Natural killer cell (primary cell): ENCODE measurements at regions not wholly inside any gene's neighbourhood (a gene's known extent, or its start where the extent isn't known, plus 50 kb on each side); places are given as distances from the start of the nearest gene placed in this dataset.

Source experiments
- ATAC-seq, 3 donors: fragments of 150-1000 bp in 2 of 3; fragments of 200-7000 bp in 1 of 3; cut with Tn5 transposase; 1 replicate in 1 of 3; 2 replicates in 2 of 3; pipeline ENCODE4 v1.10.0; 2021; ENCODE audit warnings: mild to moderate bottlenecking in 2 of 3, moderate library complexity in 2 of 3
- DNase-seq, 2 donors: peaks; one replicate each; pipeline versions ENCODE4 v3.0.0 to v3.0.0-alpha.2; 2013 to 2021; ENCODE audit warnings: mixed read lengths in 1 of 2
- H3K27ac ChIP-seq: one replicate; pipeline ENCODE4 v1.5.1; 2013; ENCODE audit warnings: mild to moderate bottlenecking, low read length
- H3K27me3 ChIP-seq: one replicate; pipeline ENCODE4 v1.6.1; 2013; ENCODE audit warnings: low read length; ENCODE audit not compliant: control insufficient read depth, insufficient read depth
- H3K36me3 ChIP-seq: one replicate; pipeline ENCODE4 v1.6.1; 2013; ENCODE audit warnings: low read length; ENCODE audit not compliant: control insufficient read depth, insufficient read depth
- H3K4me1 ChIP-seq: one replicate; pipeline ENCODE4 v1.6.1; 2013; ENCODE audit warnings: low read length; ENCODE audit not compliant: control insufficient read depth, insufficient read depth
- H3K4me3 ChIP-seq: one replicate; pipeline ENCODE4 v1.5.1; 2013; ENCODE audit warnings: low read length
- H3K9me3 ChIP-seq: one replicate; pipeline ENCODE4 v1.6.1; 2013; ENCODE audit warnings: low read length; ENCODE audit not compliant: control insufficient read depth, insufficient read depth
- H3K27ac Mint-ChIP-seq, 2 donors: one replicate each; pipeline ENCODE4 v1.8.0; 2022; ENCODE audit warnings: mild to moderate bottlenecking in 2 of 2, mixed read lengths in 2 of 2, moderate library complexity in 1 of 2
- H3K27me3 Mint-ChIP-seq, 2 donors: one replicate each; pipeline ENCODE4 v1.8.0; 2022; ENCODE audit warnings: low read depth in 2 of 2, mixed read lengths in 2 of 2
- H3K36me3 Mint-ChIP-seq: one replicate; pipeline ENCODE4 v1.8.0; 2022; ENCODE audit warnings: mixed read lengths
- H3K4me1 Mint-ChIP-seq, 2 donors: one replicate each; pipeline ENCODE4 v1.8.0; 2022; ENCODE audit warnings: mixed read lengths in 2 of 2
- H3K4me3 Mint-ChIP-seq: one replicate; pipeline ENCODE4 v1.8.0; 2022; ENCODE audit warnings: mild to moderate bottlenecking, moderate library complexity, mixed read lengths
- H3K9me3 Mint-ChIP-seq, 2 donors: one replicate each; pipeline ENCODE4 v1.8.0; 2022; ENCODE audit warnings: mixed read lengths in 2 of 2
- WGBS: methylation state at CpG from one replicate; pipeline ENCODE4 v1.1.7; 2013; ENCODE audit warnings: missing lambda C conversion rate; ENCODE audit not compliant: insufficient coverage; 5-methylcytosine and 5-hydroxymethylcytosine counted together
- intact Hi-C: fragments of 100-400 bp; cut with micrococcal nuclease; formaldehyde crosslinking; loops from one replicate; pipeline ENCODE4 v1.14.2; 2022
- TF ChIP-seq, protein P1 (sequence below): fragments of 200-600 bp; IDR thresholded peaks from one replicate; pipeline ENCODE4 v1.8.0; 2022; ENCODE audit warnings: antibody characterized with exemption

- H3K36me3 ChIP-seq, result no peaks in the 10 kb centered on the region
- TF ChIP-seq, protein P1, sequence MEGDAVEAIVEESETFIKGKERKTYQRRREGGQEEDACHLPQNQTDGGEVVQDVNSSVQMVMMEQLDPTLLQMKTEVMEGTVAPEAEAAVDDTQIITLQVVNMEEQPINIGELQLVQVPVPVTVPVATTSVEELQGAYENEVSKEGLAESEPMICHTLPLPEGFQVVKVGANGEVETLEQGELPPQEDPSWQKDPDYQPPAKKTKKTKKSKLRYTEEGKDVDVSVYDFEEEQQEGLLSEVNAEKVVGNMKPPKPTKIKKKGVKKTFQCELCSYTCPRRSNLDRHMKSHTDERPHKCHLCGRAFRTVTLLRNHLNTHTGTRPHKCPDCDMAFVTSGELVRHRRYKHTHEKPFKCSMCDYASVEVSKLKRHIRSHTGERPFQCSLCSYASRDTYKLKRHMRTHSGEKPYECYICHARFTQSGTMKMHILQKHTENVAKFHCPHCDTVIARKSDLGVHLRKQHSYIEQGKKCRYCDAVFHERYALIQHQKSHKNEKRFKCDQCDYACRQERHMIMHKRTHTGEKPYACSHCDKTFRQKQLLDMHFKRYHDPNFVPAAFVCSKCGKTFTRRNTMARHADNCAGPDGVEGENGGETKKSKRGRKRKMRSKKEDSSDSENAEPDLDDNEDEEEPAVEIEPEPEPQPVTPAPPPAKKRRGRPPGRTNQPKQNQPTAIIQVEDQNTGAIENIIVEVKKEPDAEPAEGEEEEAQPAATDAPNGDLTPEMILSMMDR, result no peak
- Mint-ChIP-seq H3K27me3 (no peaks in the 10 kb centered on the region), H3K9me3 (peaks cover 16 to 21% of the 10 kb centered on the region in 2 donors), H3K4me1 (no peaks in the 10 kb centered on the region), H3K36me3 (peaks cover 30% of the 10 kb centered on the region), H3K27ac (no peak overlapping the region), H3K4me3 (no peak overlapping the region)
- ATAC-seq (no peak), DNase-seq (no peak)
- peaks cover 13% of the 10 kb centered on the region for H3K9me3 ChIP-seq
- 88% methylated on average over 2 of the region's 3 CpGs for WGBS
- H3K4me1 ChIP-seq, result no peaks in the 10 kb centered on the region
- no peaks in the 10 kb centered on the region for H3K27me3 ChIP-seq
- no peak overlapping the region for H3K27ac ChIP-seq
- H3K4me3 ChIP-seq, result no peak overlapping the region
- intact Hi-C loops, result no loop called here
These were observed 1008.4 kb upstream of the AGA start for GRCh38 chr4:178450614-178451013.

DNA sequence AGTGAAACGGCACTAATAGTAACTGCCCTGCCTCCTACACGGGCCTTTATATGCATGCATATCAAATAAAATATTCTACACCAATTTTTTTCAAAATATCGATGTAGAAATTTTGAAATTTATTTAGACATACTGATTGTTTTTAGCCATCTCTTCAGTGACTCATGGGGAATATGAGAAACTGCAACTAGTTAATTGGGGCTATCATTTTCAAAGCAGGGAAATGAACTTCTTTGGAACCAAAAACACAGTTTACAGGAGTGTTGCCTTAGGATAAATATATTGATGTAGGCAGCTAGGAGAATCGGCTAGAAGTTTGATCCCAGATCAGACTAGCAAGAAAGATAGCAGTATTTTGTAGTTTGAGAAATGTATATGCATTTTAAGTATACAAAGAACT, 1010.8 kb upstream of the AGA start:
- DNase-seq (no peak), ATAC-seq (no peak)
- Histone ChIP-seq H3K9me3 (peaks cover 13% of the 10 kb centered on the region), H3K4me1 (no peaks in the 10 kb centered on the region), H3K27ac (no peak overlapping the region), H3K36me3 (no peaks in the 10 kb centered on the region), H3K4me3 (no peak overlapping the region), H3K27me3 (no peaks in the 10 kb centered on the region)
- Mint-ChIP-seq H3K27me3 (no peaks in the 10 kb centered on the region), H3K9me3 (peaks cover 10 to 20% of the 10 kb centered on the region in 2 donors), H3K27ac (no peak overlapping the region), H3K36me3 (peaks cover 21% of the 10 kb centered on the region), H3K4me3 (no peak overlapping the region), H3K4me1 (no peaks in the 10 kb centered on the region)
- TF ChIP-seq, protein P1, result no peak
- WGBS, result 89% methylated on average over 3 of the region's 4 CpGs
- intact Hi-C loops, result no loop called here

GRCh38 chr4:178457286-178457685, 1015.0 kb upstream of the AGA start:
- TF ChIP-seq, protein P1, result no peak
- intact Hi-C loops, result no loop called here
- ATAC-seq (no peak), DNase-seq (no peak)
- Histone ChIP-seq H3K27ac (no peak overlapping the region), H3K4me3 (no peak overlapping the region), H3K36me3 (no peaks in the 10 kb centered on the region), H3K9me3 (peaks cover 3% of the 10 kb centered on the region), H3K4me1 (no peaks in the 10 kb centered on the region), H3K27me3 (no peaks in the 10 kb centered on the region)
- Mint-ChIP-seq H3K27ac (no peak overlapping the region), H3K4me1 (no peaks in the 10 kb centered on the region), H3K36me3 (peaks cover 4% of the 10 kb centered on the region), H3K9me3 (peaks cover 16 to 30% of the 10 kb centered on the region in 2 donors), H3K27me3 (no peaks in the 10 kb centered on the region), H3K4me3 (no peak overlapping the region)

DNA sequence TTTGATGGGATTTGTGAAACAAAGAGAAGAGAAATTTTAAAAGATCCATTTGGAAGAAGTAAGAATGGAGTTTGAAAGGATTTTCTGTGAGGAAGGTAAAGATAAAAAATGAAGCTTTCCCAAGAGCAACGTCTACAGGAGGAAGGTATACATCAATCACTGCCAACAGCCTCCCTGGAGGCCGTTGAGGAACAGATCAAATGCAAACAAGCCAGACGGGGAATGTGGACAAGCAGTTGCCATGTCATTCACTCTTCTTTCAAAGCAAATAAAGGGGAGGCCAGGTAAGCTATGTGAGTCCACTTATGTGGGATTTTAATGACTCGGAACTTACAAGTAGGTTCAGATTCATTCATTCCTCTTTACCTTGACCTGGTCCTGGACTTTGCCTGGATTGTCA, 1020.5 kb upstream of the AGA start:
- Mint-ChIP-seq H3K4me3 (no peak overlapping the region), H3K9me3 (peaks cover 12 to 25% of the 10 kb centered on the region in 2 donors), H3K27ac (no peak overlapping the region), H3K36me3 (no peaks in the 10 kb centered on the region), H3K4me1 (no peaks in the 10 kb centered on the region), H3K27me3 (no peaks in the 10 kb centered on the region)
- Histone ChIP-seq H3K9me3 (no peaks in the 10 kb centered on the region), H3K27me3 (no peaks in the 10 kb centered on the region), H3K36me3 (no peaks in the 10 kb centered on the region), H3K27ac (no peak overlapping the region), H3K4me3 (no peak overlapping the region), H3K4me1 (no peaks in the 10 kb centered on the region)
- DNase-seq, result no peak
- 44% methylated on average over 4 of the region's 4 CpGs for WGBS
- no peak for ATAC-seq
- TF ChIP-seq, protein P1, result no peak
- intact Hi-C loops, result no loop called here
